GM12878 (cell line): ENCODE measurements at regions not wholly inside any gene's neighbourhood (a gene's known extent, or its start where the extent isn't known, plus 50 kb on each side); places are given as distances from the start of the nearest gene placed in this dataset.

Experiments
- ATAC-seq: fragments of 200-7000 bp; cut with Tn5 transposase; 3 replicates; pipeline ENCODE4 v1.9.1; 2020; ENCODE audit warnings: mild to moderate bottlenecking, moderate library complexity
- BruUV-seq: library from RNA; stranded (reverse); fragments of 400-500 nt; replicated peaks from 2 replicates; lab custom pipeline; 2021; lab: Mats Ljungman, UMichigan
- CTCF ChIA-PET: fragments of 300-600 bp; sonication (Branson Sonifier 250); formaldehyde crosslinking; extraction: SDS; loops from one replicate; lab custom pipeline; 2021; ENCODE audit warnings: inconsistent platforms; lab: Yijun Ruan, JAX
- POLR2A ChIA-PET: fragments of 350-600 bp; formaldehyde crosslinking; extraction: SDS; loops from one replicate; lab custom pipeline; 2021; ENCODE audit warnings: inconsistent platforms; lab: Charles Lee
- RAD21 ChIA-PET: fragments of 300-600 bp; sonication (Branson Sonifier 250); formaldehyde crosslinking; loops from one replicate; lab custom pipeline; 2023; ENCODE audit warnings: antibody characterized with exemption; ENCODE audit not compliant: unreplicated experiment; lab: Charles Lee
- SMC1A ChIA-PET: fragments of 300-600 bp; sonication (Branson Sonifier 250); formaldehyde crosslinking; loops from one replicate; lab custom pipeline; 2023; ENCODE audit not compliant: unreplicated experiment, uncharacterized antibody; lab: Charles Lee
- DNase-seq: peaks from one replicate; pipeline ENCODE4 v3.0.0-alpha.2; 2011; ENCODE audit warnings: low read depth, low spot score
- FAIRE-seq: peaks from 3 replicates; lab custom pipeline; 2011; peaks lifted over from hg19 to GRCh38; lab: Jason Lieb, UNC
- H2AFZ ChIP-seq: 2 replicates; pipeline ENCODE4 v1.6.0; 2011; ENCODE audit warnings: low read depth, low read length, control low read depth; ENCODE audit not compliant: control insufficient read depth
- H3K27ac ChIP-seq: 2 replicates; pipeline ENCODE4 v1.5.1; 2011; ENCODE audit warnings: control low read depth; ENCODE audit not compliant: control insufficient read depth, insufficient read depth
- H3K27me3 ChIP-seq, 2 experiments: replicated peaks in 1 of 2; 2 replicates each; pipeline versions ENCODE4 v1.6.0 to v1.6.1; 2011; ENCODE audit warnings: low read length in 1 of 2; ENCODE audit not compliant: control insufficient read depth in 2 of 2, insufficient read depth in 2 of 2
- H3K36me3 ChIP-seq, 2 experiments: 2 replicates each; pipeline ENCODE4 v1.5.1; 2011; ENCODE audit warnings: low read length in 1 of 2; ENCODE audit not compliant: control insufficient read depth in 2 of 2, insufficient read depth in 2 of 2
- H3K4me1 ChIP-seq: 2 replicates; pipeline ENCODE4 v1.6.1; 2011; ENCODE audit warnings: mild to moderate bottlenecking, low read length, moderate library complexity, mixed read lengths; ENCODE audit not compliant: control insufficient read depth, insufficient read depth
- H3K4me2 ChIP-seq: 2 replicates; pipeline ENCODE4 v1.6.0; 2011; ENCODE audit warnings: control low read depth; ENCODE audit not compliant: control insufficient read depth, insufficient read depth
- H3K4me3 ChIP-seq: fragments of 200-600 bp; sonication (generic); 2 replicates; pipeline ENCODE4 v1.5.1; 2016
- H3K79me2 ChIP-seq: 2 replicates; pipeline ENCODE4 v1.6.0; 2011; ENCODE audit warnings: low read length; ENCODE audit not compliant: control insufficient read depth, insufficient read depth
- H3K9ac ChIP-seq: 2 replicates; pipeline ENCODE4 v1.8.0; 2011; ENCODE audit warnings: low read length, control low read depth, mixed read lengths; ENCODE audit not compliant: control insufficient read depth, insufficient read depth
- H3K9me3 ChIP-seq: replicated peaks from 3 replicates; pipeline ENCODE4 v1.5.1; 2011; ENCODE audit warnings: mild to moderate bottlenecking, low read length; ENCODE audit not compliant: control insufficient read depth, insufficient read depth
- H4K20me1 ChIP-seq: 2 replicates; pipeline ENCODE4 v1.6.0; 2011; ENCODE audit not compliant: control insufficient read depth, insufficient read depth
- NFYB ChIP-seq: IDR thresholded peaks from 2 replicates; pipeline ENCODE4 v1.6.1; 2011; ENCODE audit warnings: low read depth, mild to moderate bottlenecking, low read length, improper control_type of control experiment, moderate library complexity; ENCODE audit not compliant: insufficient read depth
- RAD51 ChIP-seq: fragments of 450-650 bp; IDR thresholded peaks from 2 replicates; pipeline ENCODE4 v1.6.1; 2016; ENCODE audit warnings: moderate library complexity, mild to moderate bottlenecking, inconsistent platforms
- in situ Hi-C: fragments of 300-500 bp; cut with MboI; formaldehyde crosslinking; loops from 9 replicates; pipeline ENCODE4 v1.14.3; 2018; ENCODE audit warnings: mixed read lengths
- intact Hi-C: fragments of 100-400 bp; cut with micrococcal nuclease; formaldehyde crosslinking; loops from one replicate; pipeline ENCODE4 v1.14.2; 2022; ENCODE audit not compliant: unreplicated experiment
- TF ChIP-seq, protein P1 (sequence below): fragments of 450-650 bp; IDR thresholded peaks from 2 replicates; pipeline ENCODE4 v1.6.1; 2014; ENCODE audit warnings: mild to moderate bottlenecking
- TF ChIP-seq, protein P2 (sequence below): fragments of 450-650 bp; formaldehyde crosslinking; IDR thresholded peaks from 2 replicates; pipeline ENCODE4 v1.4.0; 2020; ENCODE audit warnings: mild to moderate bottlenecking, moderate library complexity
- TF ChIP-seq, protein P3 (sequence below): IDR thresholded peaks from 2 replicates; pipeline ENCODE4 v1.6.1; 2011; ENCODE audit warnings: mild to moderate bottlenecking, low read depth, low read length, moderate library complexity; ENCODE audit not compliant: insufficient replicate concordance

DNA sequence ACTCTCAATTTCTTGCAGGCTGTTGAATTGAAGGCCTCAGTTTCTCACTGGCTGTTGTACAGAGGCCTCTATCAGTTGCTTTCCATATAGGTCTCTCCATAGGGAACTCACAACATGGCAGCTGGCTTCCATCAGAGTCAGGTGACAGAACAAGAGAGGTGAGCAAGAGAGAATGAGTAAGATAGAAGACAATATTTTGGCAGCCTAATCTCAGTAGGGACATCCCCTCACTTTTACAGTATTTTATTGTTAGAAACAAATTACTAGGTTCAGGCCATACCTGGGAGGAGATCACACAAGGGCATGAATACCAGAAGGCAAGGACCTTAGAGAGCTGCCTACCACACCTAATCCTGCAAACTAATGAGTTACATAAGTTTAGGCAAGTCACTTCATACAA lies 162.8 kb downstream of the ATP6V1G3 start:
- TF ChIP-seq RAD51 (no peak), NFYB (no peak)
- TF ChIP-seq, protein P1, sequence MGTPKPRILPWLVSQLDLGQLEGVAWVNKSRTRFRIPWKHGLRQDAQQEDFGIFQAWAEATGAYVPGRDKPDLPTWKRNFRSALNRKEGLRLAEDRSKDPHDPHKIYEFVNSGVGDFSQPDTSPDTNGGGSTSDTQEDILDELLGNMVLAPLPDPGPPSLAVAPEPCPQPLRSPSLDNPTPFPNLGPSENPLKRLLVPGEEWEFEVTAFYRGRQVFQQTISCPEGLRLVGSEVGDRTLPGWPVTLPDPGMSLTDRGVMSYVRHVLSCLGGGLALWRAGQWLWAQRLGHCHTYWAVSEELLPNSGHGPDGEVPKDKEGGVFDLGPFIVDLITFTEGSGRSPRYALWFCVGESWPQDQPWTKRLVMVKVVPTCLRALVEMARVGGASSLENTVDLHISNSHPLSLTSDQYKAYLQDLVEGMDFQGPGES, result no peak
- TF ChIP-seq, protein P2, sequence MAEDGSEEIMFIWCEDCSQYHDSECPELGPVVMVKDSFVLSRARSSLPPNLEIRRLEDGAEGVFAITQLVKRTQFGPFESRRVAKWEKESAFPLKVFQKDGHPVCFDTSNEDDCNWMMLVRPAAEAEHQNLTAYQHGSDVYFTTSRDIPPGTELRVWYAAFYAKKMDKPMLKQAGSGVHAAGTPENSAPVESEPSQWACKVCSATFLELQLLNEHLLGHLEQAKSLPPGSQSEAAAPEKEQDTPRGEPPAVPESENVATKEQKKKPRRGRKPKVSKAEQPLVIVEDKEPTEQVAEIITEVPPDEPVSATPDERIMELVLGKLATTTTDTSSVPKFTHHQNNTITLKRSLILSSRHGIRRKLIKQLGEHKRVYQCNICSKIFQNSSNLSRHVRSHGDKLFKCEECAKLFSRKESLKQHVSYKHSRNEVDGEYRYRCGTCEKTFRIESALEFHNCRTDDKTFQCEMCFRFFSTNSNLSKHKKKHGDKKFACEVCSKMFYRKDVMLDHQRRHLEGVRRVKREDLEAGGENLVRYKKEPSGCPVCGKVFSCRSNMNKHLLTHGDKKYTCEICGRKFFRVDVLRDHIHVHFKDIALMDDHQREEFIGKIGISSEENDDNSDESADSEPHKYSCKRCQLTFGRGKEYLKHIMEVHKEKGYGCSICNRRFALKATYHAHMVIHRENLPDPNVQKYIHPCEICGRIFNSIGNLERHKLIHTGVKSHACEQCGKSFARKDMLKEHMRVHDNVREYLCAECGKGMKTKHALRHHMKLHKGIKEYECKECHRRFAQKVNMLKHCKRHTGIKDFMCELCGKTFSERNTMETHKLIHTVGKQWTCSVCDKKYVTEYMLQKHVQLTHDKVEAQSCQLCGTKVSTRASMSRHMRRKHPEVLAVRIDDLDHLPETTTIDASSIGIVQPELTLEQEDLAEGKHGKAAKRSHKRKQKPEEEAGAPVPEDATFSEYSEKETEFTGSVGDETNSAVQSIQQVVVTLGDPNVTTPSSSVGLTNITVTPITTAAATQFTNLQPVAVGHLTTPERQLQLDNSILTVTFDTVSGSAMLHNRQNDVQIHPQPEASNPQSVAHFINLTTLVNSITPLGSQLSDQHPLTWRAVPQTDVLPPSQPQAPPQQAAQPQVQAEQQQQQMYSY (CRISPR knock-in tag), result no peak
- TF ChIP-seq, protein P3, sequence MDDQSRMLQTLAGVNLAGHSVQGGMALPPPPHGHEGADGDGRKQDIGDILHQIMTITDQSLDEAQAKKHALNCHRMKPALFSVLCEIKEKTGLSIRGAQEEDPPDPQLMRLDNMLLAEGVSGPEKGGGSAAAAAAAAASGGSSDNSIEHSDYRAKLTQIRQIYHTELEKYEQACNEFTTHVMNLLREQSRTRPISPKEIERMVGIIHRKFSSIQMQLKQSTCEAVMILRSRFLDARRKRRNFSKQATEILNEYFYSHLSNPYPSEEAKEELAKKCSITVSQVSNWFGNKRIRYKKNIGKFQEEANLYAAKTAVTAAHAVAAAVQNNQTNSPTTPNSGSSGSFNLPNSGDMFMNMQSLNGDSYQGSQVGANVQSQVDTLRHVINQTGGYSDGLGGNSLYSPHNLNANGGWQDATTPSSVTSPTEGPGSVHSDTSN, result no peak
- no peak for DNase-seq
- intact Hi-C loops (no loop called here), in situ Hi-C loops (no loop called here)
- POLR2A ChIA-PET, result no interaction called here
- Histone ChIP-seq H2AFZ (no peak overlapping the region), H3K9me3 (no peaks in the 10 kb centered on the region), H3K9ac (no peak overlapping the region), H3K27me3 (no peaks in the 10 kb centered on the region), H4K20me1 (no peaks in the 10 kb centered on the region), H3K27ac (no peak overlapping the region), H3K4me2 (no peak overlapping the region), H3K4me1 (no peaks in the 10 kb centered on the region), H3K36me3 (no peaks in the 10 kb centered on the region), H3K79me2 (no peaks in the 10 kb centered on the region), H3K4me3 (no peak overlapping the region)
- RAD21 ChIA-PET, result interaction anchor here (1.4 kb wide), 1 partner anchor 309 kb away, joined by 3 read pairs; no protein-coding TSS in a partner anchor
- ATAC-seq, result no peak
- SMC1A ChIA-PET, result interaction anchor here (1.6 kb wide), 1 partner anchor 313 kb away, joined by 4 read pairs; no protein-coding TSS in a partner anchor
- CTCF ChIA-PET, result interaction anchor here (1.8 kb wide), 1 partner anchor 14 kb away, joined by 4 read pairs; no protein-coding TSS in a partner anchor
- FAIRE-seq, result no peak
- BruUV-seq, result no TSS peak
